ENCODE measurements at regions not wholly inside any gene's neighbourhood (a gene's known extent, or its start where the extent isn't known, plus 50 kb on each side); places are given as distances from the start of the nearest gene placed in this dataset.

DNA sequence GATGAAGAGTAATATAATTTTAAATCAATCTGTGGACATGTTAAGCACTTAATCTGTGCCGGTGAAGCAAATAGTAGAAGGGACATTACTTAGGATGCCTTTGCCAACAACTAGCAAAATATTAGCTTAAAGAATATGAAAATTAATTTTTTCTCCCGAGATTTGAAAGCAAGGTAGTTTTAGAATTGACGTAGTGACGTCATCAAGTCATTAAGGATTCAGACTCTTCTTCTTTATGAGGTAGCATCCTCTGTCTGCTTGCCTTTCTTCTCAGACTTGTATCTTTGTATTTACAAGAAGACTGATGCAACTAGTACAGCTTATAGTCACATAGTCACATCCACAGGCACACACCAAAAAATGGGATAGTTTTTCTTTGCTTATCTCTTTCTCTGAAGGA is 374.4 kb downstream of the MMUT start:
- Histone ChIP-seq H3K4me3 (no peak overlapping the region), H3K9me3 (no peaks in the 10 kb centered on the region), H3K27me3 (no peaks in the 10 kb centered on the region), H3K36me3 (no peaks in the 10 kb centered on the region), H3K27ac (no peak overlapping the region), H3K4me1 (no peaks in the 10 kb centered on the region)
- 86 to 91% methylated on average over 4 of the region's 4 CpGs for WGBS, 2 donors
- no peak for TF ChIP-seq CTCF (IDR thresholded peaks at IDR 0.05)
- TF ChIP-seq POLR2A (IDR thresholded peaks at IDR 0.05) = no peak
- DNase-seq = no peak
- intact Hi-C loops (cut with DNase I) = no loop called here

DNA sequence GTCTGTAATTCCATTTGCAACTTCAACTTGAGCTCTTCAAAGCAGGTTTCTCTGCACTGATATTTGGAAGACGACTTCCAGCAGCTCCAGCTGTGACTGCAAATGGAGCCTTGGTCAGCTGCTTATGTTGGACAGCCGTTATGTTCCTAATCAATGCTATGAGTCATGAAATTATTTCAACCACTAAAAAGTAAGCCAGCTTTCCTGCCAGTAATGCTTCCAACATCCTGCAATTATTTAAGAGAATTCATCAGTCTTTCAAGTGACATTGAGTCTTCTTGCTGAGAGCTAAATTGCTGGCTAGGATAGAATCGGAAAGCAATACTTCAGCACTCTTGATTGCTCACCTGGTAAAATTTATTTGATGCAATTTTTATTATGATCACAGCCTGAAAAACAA is 375.7 kb downstream of the MMUT start:
- Histone ChIP-seq H3K27ac (no peak overlapping the region), H3K27me3 (no peaks in the 10 kb centered on the region), H3K36me3 (no peaks in the 10 kb centered on the region), H3K4me3 (no peak overlapping the region), H3K4me1 (no peaks in the 10 kb centered on the region), H3K9me3 (no peaks in the 10 kb centered on the region)
- WGBS, 2 donors = 43 to 51% methylated on average over 3 of the region's 3 CpGs
- DNase-seq = no peak
- intact Hi-C loops (cut with DNase I) = no loop called here
- TF ChIP-seq POLR2A (IDR thresholded peaks at IDR 0.05) (no peak), CTCF (IDR thresholded peaks at IDR 0.05) (no peak)

- no peak for TF ChIP-seq CTCF (IDR thresholded peaks at IDR 0.05)
- no peak for TF ChIP-seq POLR2A (IDR thresholded peaks at IDR 0.05)
- DNase-seq = no peak
- intact Hi-C loops (cut with DNase I) = no loop called here
- Histone ChIP-seq H3K27ac (no peak overlapping the region), H3K4me3 (no peak overlapping the region), H3K36me3 (no peaks in the 10 kb centered on the region), H3K9me3 (no peaks in the 10 kb centered on the region), H3K4me1 (no peaks in the 10 kb centered on the region), H3K27me3 (no peaks in the 10 kb centered on the region)
- WGBS, 2 donors = 68 to 81% methylated on average over 2 of the region's 2 CpGs
Observed at GRCh38 chr6:49082611-49083010, 380.4 kb downstream of the MMUT start.

GRCh38 chr6:49072885-49073620 is 390.0 kb downstream of the MMUT start:
- intact Hi-C loops (cut with DNase I) = no loop called here

DNA sequence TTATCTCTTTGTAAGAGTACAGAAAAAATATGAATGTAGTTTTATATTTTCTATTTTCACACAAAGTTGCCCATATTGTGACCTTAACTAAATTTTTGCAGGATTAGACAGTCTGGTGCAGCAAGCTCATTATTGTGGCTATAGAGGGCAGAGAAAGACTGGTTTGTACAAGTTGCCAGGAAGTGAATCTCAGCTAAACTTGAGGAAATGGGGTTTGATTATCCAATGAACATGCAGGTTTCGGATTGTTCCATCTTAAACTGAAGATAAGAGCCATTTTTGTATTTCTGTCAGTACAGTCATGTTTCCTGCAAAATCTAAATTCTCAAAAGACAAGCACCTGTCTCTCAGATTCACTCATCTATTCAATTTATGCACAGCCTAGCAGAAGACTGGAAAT is 390.9 kb downstream of the MMUT start:
- TF ChIP-seq POLR2A (IDR thresholded peaks at IDR 0.05) (no peak), CTCF (IDR thresholded peaks at IDR 0.05) (no peak)
- Histone ChIP-seq H3K27me3 (no peaks in the 10 kb centered on the region), H3K4me3 (no peak overlapping the region), H3K36me3 (no peaks in the 10 kb centered on the region), H3K4me1 (no peaks in the 10 kb centered on the region), H3K27ac (no peak overlapping the region), H3K9me3 (no peaks in the 10 kb centered on the region)
- no peak for DNase-seq
- intact Hi-C loops (cut with DNase I) = no loop called here
- 60 to 65% methylated on average over 1 of the region's 1 CpG for WGBS, 2 donors

More at GRCh38 chr6:49072885-49073620, 390.0 kb downstream of the MMUT start:
- no peak for TF ChIP-seq POLR2A (IDR thresholded peaks at IDR 0.05)
- TF ChIP-seq CTCF (IDR thresholded peaks at IDR 0.05) = no peak
- no peaks in the 10 kb centered on the region for H3K36me3 ChIP-seq
- H3K27ac ChIP-seq = no peak overlapping the region
- H3K4me1 ChIP-seq = no peaks in the 10 kb centered on the region
- no peak overlapping the region for H3K4me3 ChIP-seq
- 86 to 94% methylated on average over 4 of the region's 4 CpGs for WGBS, 2 donors
- H3K9me3 ChIP-seq = no peaks in the 10 kb centered on the region
- DNase-seq = no peak
- H3K27me3 ChIP-seq = no peaks in the 10 kb centered on the region
